NCI-H510A treated with DMSO at 0.1 percent for 48 hours (cell line): ENCODE measurements at regions not wholly inside any gene's neighbourhood (a gene's known extent, or its start where the extent isn't known, plus 50 kb on each side); places are given as distances from the start of the nearest gene placed in this dataset.

ENCODE experiments used
- DNase-seq: peaks from one replicate; lab custom pipeline; 2025; lab: John Stamatoyannopoulos, UW

GRCh38 chr21:16366207-16366606 is 636.4 kb downstream of the USP25 start:
- no peak for DNase-seq

- DNase-seq = no peak
Measured at GRCh38 chr21:16367079-16367478, 637.3 kb downstream of the USP25 start.

- no peak for DNase-seq
Measured at GRCh38 chr21:16370186-16370585, 640.4 kb downstream of the USP25 start.

GRCh38 chr21:16372586-16372985 is 642.8 kb downstream of the USP25 start:
- DNase-seq = no peak

- DNase-seq = no peak
Measured at GRCh38 chr21:16376673-16377072, 646.9 kb downstream of the USP25 start.

GRCh38 chr21:16377120-16377658 is 647.4 kb downstream of the USP25 start:
- no peak for DNase-seq

GRCh38 chr21:16377857-16378256 is 648.1 kb downstream of the USP25 start:
- no peak for DNase-seq

GRCh38 chr21:16378525-16378924 is 648.7 kb downstream of the USP25 start:
- no peak for DNase-seq

GRCh38 chr21:16388291-16388690 is 658.5 kb downstream of the USP25 start:
- DNase-seq = no peak

GRCh38 chr21:16388911-16389560 is 659.3 kb downstream of the USP25 start:
- no peak for DNase-seq

- DNase-seq = no peak
Measured at GRCh38 chr21:16389643-16390042, 659.9 kb downstream of the USP25 start.

GRCh38 chr21:16395285-16395684 is 665.5 kb downstream of the USP25 start:
- no peak for DNase-seq

- DNase-seq = no peak
Measured at GRCh38 chr21:16402752-16403151, 673.0 kb downstream of the USP25 start.

GRCh38 chr21:16404776-16405175 is 675.0 kb downstream of the USP25 start:
- DNase-seq = no peak

GRCh38 chr21:16406355-16406754 is 676.6 kb downstream of the USP25 start:
- no peak for DNase-seq

- no peak for DNase-seq
Measured at GRCh38 chr21:16407403-16408240, 677.8 kb downstream of the USP25 start.

- DNase-seq = no peak
Measured at GRCh38 chr21:16408280-16408679, 678.5 kb downstream of the USP25 start.

GRCh38 chr21:16409352-16409751 is 679.6 kb downstream of the USP25 start:
- no peak for DNase-seq

- no peak for DNase-seq
Measured at GRCh38 chr21:16418226-16418625, 688.4 kb downstream of the USP25 start.

- DNase-seq = no peak
Measured at GRCh38 chr21:16418642-16419041, 688.9 kb downstream of the USP25 start.

- no peak for DNase-seq
Measured at GRCh38 chr21:16419188-16419921, 689.6 kb downstream of the USP25 start.

- DNase-seq = no peak
Measured at GRCh38 chr21:16420031-16420724, 690.4 kb downstream of the USP25 start.
